ENCODE measurements at regions not wholly inside any gene's neighbourhood (a gene's known extent, or its start where the extent isn't known, plus 50 kb on each side); places are given as distances from the start of the nearest gene placed in this dataset.

GRCh38 chr5:87899208-87899661, 369.4 kb downstream of the TMEM161B start:
- no peak for TF ChIP-seq POLR2AphosphoS5 (IDR thresholded peaks at IDR 0.05; ENCODE audit: low read length)
- TF ChIP-seq, protein P1, sequence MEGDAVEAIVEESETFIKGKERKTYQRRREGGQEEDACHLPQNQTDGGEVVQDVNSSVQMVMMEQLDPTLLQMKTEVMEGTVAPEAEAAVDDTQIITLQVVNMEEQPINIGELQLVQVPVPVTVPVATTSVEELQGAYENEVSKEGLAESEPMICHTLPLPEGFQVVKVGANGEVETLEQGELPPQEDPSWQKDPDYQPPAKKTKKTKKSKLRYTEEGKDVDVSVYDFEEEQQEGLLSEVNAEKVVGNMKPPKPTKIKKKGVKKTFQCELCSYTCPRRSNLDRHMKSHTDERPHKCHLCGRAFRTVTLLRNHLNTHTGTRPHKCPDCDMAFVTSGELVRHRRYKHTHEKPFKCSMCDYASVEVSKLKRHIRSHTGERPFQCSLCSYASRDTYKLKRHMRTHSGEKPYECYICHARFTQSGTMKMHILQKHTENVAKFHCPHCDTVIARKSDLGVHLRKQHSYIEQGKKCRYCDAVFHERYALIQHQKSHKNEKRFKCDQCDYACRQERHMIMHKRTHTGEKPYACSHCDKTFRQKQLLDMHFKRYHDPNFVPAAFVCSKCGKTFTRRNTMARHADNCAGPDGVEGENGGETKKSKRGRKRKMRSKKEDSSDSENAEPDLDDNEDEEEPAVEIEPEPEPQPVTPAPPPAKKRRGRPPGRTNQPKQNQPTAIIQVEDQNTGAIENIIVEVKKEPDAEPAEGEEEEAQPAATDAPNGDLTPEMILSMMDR (IDR thresholded peaks at IDR 0.05 in 2 of 3, conservative IDR thresholded peaks at IDR 0.05 in 1 of 3; ENCODE audit: control insufficient read depth in 2 of 3, extremely low read depth in 1 of 3, insufficient read depth in 1 of 3, low read depth in 3 of 3, low read length in 3 of 3) = no peak; a peak in 1 of 6 replicates

Measured in GM12878 (cell line).